NT2/D1 (cell line): ENCODE measurements at regions not wholly inside any gene's neighbourhood (a gene's known extent, or its start where the extent isn't known, plus 50 kb on each side); places are given as distances from the start of the nearest gene placed in this dataset.

ENCODE experiments used
- YY1 ChIP-seq: IDR thresholded peaks from 2 replicates; pipeline ENCODE4 v1.6.1; 2011; ENCODE audit not compliant: insufficient read length, insufficient read depth
- ZNF274 ChIP-seq: IDR thresholded peaks from 2 replicates; pipeline ENCODE4 v1.6.1; 2011; ENCODE audit warnings: mild to moderate bottlenecking, low read depth, low read length

DNA sequence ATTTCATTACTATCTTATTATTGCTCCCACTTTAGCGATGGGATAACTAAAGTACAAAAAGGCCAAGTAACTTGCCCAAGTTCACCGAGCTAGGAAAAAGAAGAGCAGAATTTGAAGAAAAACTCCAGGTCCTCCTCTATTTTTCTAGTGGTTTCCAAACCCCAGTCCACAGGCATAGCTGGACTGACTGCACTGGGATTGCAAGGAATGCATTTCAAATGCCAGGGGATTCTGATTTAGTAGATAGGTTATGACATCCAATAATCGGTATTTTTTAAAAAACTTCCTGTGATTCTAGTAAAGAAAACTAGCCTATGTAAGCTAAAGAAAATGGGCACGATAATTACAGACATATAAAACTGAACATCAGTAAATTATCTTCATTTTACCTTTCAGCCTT lies 62.7 kb upstream of the GALNT5 start:
- no peak for TF ChIP-seq YY1
- TF ChIP-seq ZNF274 = no peak
